GM19438 (cell line): ENCODE measurements at regions not wholly inside any gene's neighbourhood (a gene's known extent, or its start where the extent isn't known, plus 50 kb on each side); places are given as distances from the start of the nearest gene placed in this dataset.

ENCODE experiments used
- ATAC-seq: cut with Tn5 transposase; IDR thresholded peaks from one replicate; pipeline ENCODE4 v1.9.1; 2021; ENCODE audit warnings: low read depth; ENCODE audit not compliant: unreplicated experiment

GRCh38 chr14:58808828-58809227, 171.1 kb downstream of the DACT1 start:
- no peak for ATAC-seq

GRCh38 chr14:58809520-58809919, 171.8 kb downstream of the DACT1 start:
- ATAC-seq, result no peak

GRCh38 chr14:58812050-58812910, 174.5 kb downstream of the DACT1 start:
- ATAC-seq, result no peak

GRCh38 chr14:58813745-58814144, 176.0 kb downstream of the DACT1 start:
- ATAC-seq, result no peak

GRCh38 chr14:58814466-58814865, 176.7 kb downstream of the DACT1 start:
- ATAC-seq, result no peak

GRCh38 chr14:58815161-58815701, 177.5 kb downstream of the DACT1 start:
- no peak for ATAC-seq

- ATAC-seq, result no peak
These were observed 178.0 kb downstream of the DACT1 start for GRCh38 chr14:58815794-58816193.

GRCh38 chr14:58816416-58817115, 178.8 kb downstream of the DACT1 start:
- no peak for ATAC-seq

GRCh38 chr14:58817846-58818245, 180.1 kb downstream of the DACT1 start:
- no peak for ATAC-seq

GRCh38 chr14:58820032-58820431, 182.3 kb downstream of the DACT1 start:
- ATAC-seq, result no peak

- no peak for ATAC-seq
These were observed 183.7 kb downstream of the DACT1 start for GRCh38 chr14:58821421-58821820.

GRCh38 chr14:58822856-58823255, 185.1 kb downstream of the DACT1 start:
- no peak for ATAC-seq

GRCh38 chr14:58823312-58823711, 185.6 kb downstream of the DACT1 start:
- no peak for ATAC-seq

- no peak for ATAC-seq
These were observed 186.3 kb downstream of the DACT1 start for GRCh38 chr14:58824106-58824505.

GRCh38 chr14:58824796-58825195, 187.0 kb downstream of the DACT1 start:
- no peak for ATAC-seq

GRCh38 chr14:58825606-58826005, 187.8 kb downstream of the DACT1 start:
- ATAC-seq, result no peak

GRCh38 chr14:58826845-58827686, 189.3 kb downstream of the DACT1 start:
- no peak for ATAC-seq

- ATAC-seq, result no peak
These were observed 190.5 kb downstream of the DACT1 start for GRCh38 chr14:58828298-58828697.

GRCh38 chr14:58829594-58829993, 191.8 kb downstream of the DACT1 start:
- ATAC-seq, result no peak

GRCh38 chr14:58830121-58830520, 192.4 kb downstream of the DACT1 start:
- no peak for ATAC-seq

- no peak for ATAC-seq
These were observed 194.3 kb downstream of the DACT1 start for GRCh38 chr14:58832095-58832521.
